H1 (cell line): ENCODE measurements at regions not wholly inside any gene's neighbourhood (a gene's known extent, or its start where the extent isn't known, plus 50 kb on each side); places are given as distances from the start of the nearest gene placed in this dataset.
A peak's percentile ranks its signal among the peaks of the same experiment; 100 is the strongest.

Experiments used
- CTCF ChIA-PET: fragments of 300-600 bp; sonication (Branson Sonifier 250); formaldehyde crosslinking; loops from one replicate; lab custom pipeline; 2021; ENCODE audit not compliant: partially characterized antibody; lab: Charles Lee
- POLR2A ChIA-PET: fragments of 300-600 bp; sonication (Branson Sonifier 250); formaldehyde crosslinking; loops from one replicate; lab custom pipeline; 2021; ENCODE audit warnings: inconsistent platforms; ENCODE audit not compliant: partially characterized antibody; lab: Charles Lee
- DNase-seq, 2 experiments: peaks; one replicate each; pipeline versions ENCODE4 v3.0.0 to v3.0.0-alpha.2; 2010 to 2022; ENCODE audit warnings: low spot score in 2 of 2, low read depth in 1 of 2, mixed read lengths in 1 of 2
- FAIRE-seq: peaks from 2 replicates; lab custom pipeline; 2011; peaks lifted over from hg19 to GRCh38; lab: Jason Lieb, UNC
- H2AFZ ChIP-seq: 2 replicates; pipeline ENCODE4 v1.8.1; 2012; ENCODE audit warnings: low read length, inconsistent platforms
- H2AK5ac ChIP-seq: 2 replicates; pipeline ENCODE4 v1.6.1; 2013; ENCODE audit warnings: low read depth, low read length
- H2BK120ac ChIP-seq: replicated peaks from 2 replicates; pipeline ENCODE3; 2013; ENCODE audit warnings: low read depth, low read length, inconsistent platforms
- H2BK12ac ChIP-seq: 2 replicates; pipeline ENCODE4 v1.6.1; 2013; ENCODE audit warnings: low read depth, low read length
- H2BK15ac ChIP-seq: 2 replicates; pipeline ENCODE4 v1.6.1; 2013; ENCODE audit warnings: low read length
- H2BK20ac ChIP-seq: 2 replicates; pipeline ENCODE4 v1.6.1; 2013; ENCODE audit warnings: low read length
- H2BK5ac ChIP-seq: 2 replicates; pipeline ENCODE4 v1.6.1; 2013; ENCODE audit warnings: low read depth, low read length
- H3K14ac ChIP-seq: 2 replicates; pipeline ENCODE4 v1.6.1; 2013; ENCODE audit warnings: inconsistent platforms; ENCODE audit not compliant: insufficient read length
- H3K18ac ChIP-seq: 2 replicates; pipeline ENCODE4 v1.6.1; 2013; ENCODE audit warnings: low read length; ENCODE audit errors: extremely low read depth
- H3K23ac ChIP-seq: 2 replicates; pipeline ENCODE4 v1.6.1; 2013; ENCODE audit warnings: inconsistent platforms; ENCODE audit not compliant: insufficient read length
- H3K23me2 ChIP-seq: 2 replicates; pipeline ENCODE4 v1.6.1; 2013; ENCODE audit warnings: low read depth, low read length
- H3K27ac ChIP-seq: 2 replicates; pipeline ENCODE4 v1.6.1; 2011; ENCODE audit warnings: low read depth, low read length, inconsistent platforms
- H3K27me3 ChIP-seq, 4 experiments: replicated peaks in 1 of 4; 1 replicate in 1 of 4; 2 replicates in 3 of 4; pipeline versions ENCODE4 v1.6.1 to v1.8.1; 2011 to 2013; ENCODE audit warnings: low read length in 3 of 4, mild to moderate bottlenecking in 3 of 4, inconsistent platforms in 2 of 4, mixed read lengths in 2 of 4, moderate library complexity in 1 of 4; ENCODE audit not compliant: control insufficient read depth in 3 of 4, insufficient read depth in 3 of 4; ENCODE audit errors: extremely low read depth in 1 of 4
- H3K36me3 ChIP-seq, 4 experiments: 2 replicates each; pipeline versions ENCODE4 v1.6.1 to v1.8.1; 2011 to 2013; ENCODE audit warnings: mild to moderate bottlenecking in 4 of 4, low read length in 3 of 4, moderate library complexity in 2 of 4, control low read depth in 1 of 4, inconsistent platforms in 1 of 4; ENCODE audit not compliant: insufficient read depth in 4 of 4, control insufficient read depth in 2 of 4
- H3K4ac ChIP-seq: replicated peaks from 2 replicates; pipeline ENCODE3; 2013; ENCODE audit warnings: low read length, low read depth, mixed read lengths, inconsistent platforms; ENCODE audit not compliant: insufficient read length
- H3K4me1 ChIP-seq, 4 experiments: replicated peaks in 1 of 4; 1 replicate in 1 of 4; 2 replicates in 3 of 4; pipeline versions ENCODE4 v1.6.1 to v1.8.1; 2011 to 2013; ENCODE audit warnings: low read length in 3 of 4, inconsistent platforms in 2 of 4, mixed read lengths in 1 of 4; ENCODE audit not compliant: insufficient read depth in 4 of 4, control insufficient read depth in 3 of 4
- H3K4me2 ChIP-seq, 2 experiments: 2 replicates each; pipeline versions ENCODE4 v1.6.1 to v1.8.1; 2011 to 2013; ENCODE audit warnings: low read depth in 2 of 2, low read length in 2 of 2, control low read depth in 1 of 2, inconsistent platforms in 1 of 2, mild to moderate bottlenecking in 1 of 2; ENCODE audit not compliant: insufficient read depth in 1 of 2
- H3K4me3 ChIP-seq, 4 experiments: fragments of 200-600, 300-600 bp in 1 of 4; sonication (generic), shearing (Covaris generic), sonication (Bioruptor Twin) in 1 of 4; 2 replicates each; pipeline versions ENCODE4 v1.5.1 to v1.8.1; 2011 to 2016; ENCODE audit warnings: low read length in 4 of 4, low read depth in 3 of 4, control low read depth in 2 of 4, inconsistent platforms in 2 of 4, mild to moderate bottlenecking in 2 of 4, mixed read lengths in 1 of 4, moderate library complexity in 1 of 4; ENCODE audit not compliant: insufficient read depth in 2 of 4; ENCODE audit errors: extremely low read depth in 1 of 4
- H3K56ac ChIP-seq: replicated peaks from 2 replicates; pipeline ENCODE3; 2013; ENCODE audit warnings: low read depth, mild to moderate bottlenecking, mixed read lengths, low read length, inconsistent platforms; ENCODE audit not compliant: insufficient read length
- H3K79me1 ChIP-seq: 2 replicates; pipeline ENCODE4 v1.6.1; 2013; ENCODE audit warnings: low read depth, low read length, control low read depth
- H3K79me2 ChIP-seq, 2 experiments: 2 replicates each; pipeline versions ENCODE4 v1.6.1 to v1.8.1; 2012 to 2013; ENCODE audit warnings: low read length in 2 of 2, mild to moderate bottlenecking in 2 of 2, inconsistent platforms in 1 of 2; ENCODE audit not compliant: insufficient read depth in 2 of 2, control insufficient read depth in 1 of 2
- H3K9ac ChIP-seq, 4 experiments: replicated peaks in 1 of 4; 1 replicate in 1 of 4; 2 replicates in 3 of 4; pipeline versions ENCODE4 v1.6.1 to v1.8.1; 2011 to 2013; ENCODE audit warnings: low read depth in 3 of 4, low read length in 3 of 4, control low read depth in 2 of 4, mild to moderate bottlenecking in 2 of 4, moderate library complexity in 2 of 4, inconsistent platforms in 1 of 4; ENCODE audit errors: extremely low read depth in 1 of 4
- H3K9me3 ChIP-seq, 2 experiments: 2 replicates each; pipeline versions ENCODE4 v1.6.1 to v1.8.1; 2012 to 2013; ENCODE audit warnings: mild to moderate bottlenecking in 2 of 2, moderate library complexity in 2 of 2, control low read depth in 1 of 2, inconsistent platforms in 1 of 2, low read depth in 1 of 2, low read length in 1 of 2, mixed read lengths in 1 of 2; ENCODE audit not compliant: insufficient read depth in 2 of 2
- H4K20me1 ChIP-seq, 2 experiments: replicated peaks in 1 of 2; 2 replicates each; pipeline versions ENCODE3 to v1.8.1; 2011 to 2013; ENCODE audit warnings: inconsistent platforms in 2 of 2, low read length in 2 of 2, mild to moderate bottlenecking in 1 of 2; ENCODE audit not compliant: insufficient read depth in 2 of 2, control insufficient read depth in 1 of 2
- H4K5ac ChIP-seq: 2 replicates; pipeline ENCODE4 v1.6.1; 2013; ENCODE audit warnings: low read length, low read depth, mixed read lengths, inconsistent platforms; ENCODE audit not compliant: insufficient read length
- H4K8ac ChIP-seq: 2 replicates; pipeline ENCODE4 v1.8.0; 2013; ENCODE audit warnings: mild to moderate bottlenecking, moderate library complexity, low read length, inconsistent platforms; ENCODE audit not compliant: insufficient read depth; ENCODE audit errors: extremely low read depth
- H4K91ac ChIP-seq: replicated peaks from 2 replicates; pipeline ENCODE3; 2013; ENCODE audit warnings: low read length, mixed read lengths, inconsistent platforms; ENCODE audit not compliant: insufficient read length
- BCL11A ChIP-seq, 2 experiments: IDR thresholded peaks; one replicate each; pipeline ENCODE4 v1.6.1; 2011; ENCODE audit warnings: low read depth in 2 of 2, low read length in 2 of 2, mild to moderate bottlenecking in 2 of 2
- BRCA1 ChIP-seq: IDR thresholded peaks from 2 replicates; pipeline ENCODE4 v1.6.1; 2012; ENCODE audit warnings: low read depth, low read length, improper control_type of control experiment
- RAD21 ChIP-seq, 2 experiments: IDR thresholded peaks in 1 of 2; conservative IDR thresholded peaks in 1 of 2; 2 replicates each; pipeline ENCODE4 v1.6.1; 2011; ENCODE audit warnings: low read depth in 2 of 2, low read length in 2 of 2, improper control_type of control experiment in 1 of 2, inconsistent platforms in 1 of 2, mild to moderate bottlenecking in 1 of 2, moderate library complexity in 1 of 2
- SIN3A ChIP-seq, 2 experiments: IDR thresholded peaks in 1 of 2; conservative IDR thresholded peaks in 1 of 2; 2 replicates each; pipeline ENCODE4 v1.6.1; 2011 to 2012; ENCODE audit warnings: low read length in 2 of 2, improper control_type of control experiment in 1 of 2, low read depth in 1 of 2, mild to moderate bottlenecking in 1 of 2
- SIX5 ChIP-seq: IDR thresholded peaks from 2 replicates; pipeline ENCODE4 v1.6.1; 2011; ENCODE audit warnings: mild to moderate bottlenecking, low read depth, low read length
- WGBS, 2 experiments: shearing (Covaris generic) in 1 of 2; methylation state at CpG; one replicate each; pipeline versions ENCODE4 v1.1.6 to v1.1.7; 2013 to 2015; ENCODE audit warnings: low lambda C conversion rate in 2 of 2, mixed read lengths in 2 of 2, inconsistent platforms in 1 of 2, low coverage in 1 of 2, missing lambda C conversion rate in 1 of 2; ENCODE audit not compliant: insufficient replicate concordance in 2 of 2, insufficient coverage in 1 of 2, insufficient read length in 1 of 2; ENCODE audit errors: extremely low coverage in 1 of 2, missing lambda C conversion rate in 1 of 2; 5-methylcytosine and 5-hydroxymethylcytosine counted together

- Histone ChIP-seq H3K4me3 (no peak overlapping the region), H4K91ac (no peak overlapping the region), H2AK5ac (no peak overlapping the region), H4K5ac (no peak overlapping the region), H2BK12ac (no peak overlapping the region), H3K14ac (no peak overlapping the region), H3K9ac (no peak overlapping the region), H3K23me2 (no peaks in the 10 kb centered on the region), H3K27me3 (no peaks in the 10 kb centered on the region)
- POLR2A ChIA-PET, result no interaction called here
- FAIRE-seq, result no peak
- TF ChIP-seq SIN3A (conservative IDR thresholded peaks at IDR 0.05 in 1 of 2, IDR thresholded peaks at IDR 0.05 in 1 of 2; ENCODE audit: low read depth in 1 of 2, low read length in 2 of 2), result peak; percentile 62 to 77; a peak in 2 of 4 replicates
- TF ChIP-seq BRCA1, result no peak
- TF ChIP-seq BCL11A (IDR thresholded peaks at IDR 0.05; ENCODE audit: low read depth in 2 of 2, low read length in 2 of 2), result no peak
- TF ChIP-seq SIX5, result no peak
- 0 out of 4 replicates have a peak, but pooled peaks of 1 of the 2 experiments have one; percentile 3 for TF ChIP-seq RAD21 (IDR thresholded peaks at IDR 0.05 in 1 of 2, conservative IDR thresholded peaks at IDR 0.05 in 1 of 2; ENCODE audit: low read depth in 2 of 2, low read length in 2 of 2)
- TF ChIP-seq, all 59 proteins: peak for 2
- H2BK20ac ChIP-seq, result no peak overlapping the region
- H3K18ac ChIP-seq, result no peak overlapping the region
- H3K56ac ChIP-seq, result no peak overlapping the region
- no peaks in the 10 kb centered on the region for H3K36me3 ChIP-seq
- H3K4ac ChIP-seq, result no peak overlapping the region
- no peaks in the 10 kb centered on the region for H3K79me2 ChIP-seq
- no peak overlapping the region for H3K27ac ChIP-seq
- no peak overlapping the region for H2BK5ac ChIP-seq
- H3K4me1 ChIP-seq, result no peaks in the 10 kb centered on the region
- H3K79me1 ChIP-seq, result no peaks in the 10 kb centered on the region
- no peak overlapping the region for H2BK15ac ChIP-seq
- no peak overlapping the region for H4K8ac ChIP-seq
- no peak overlapping the region for H3K23ac ChIP-seq
- no peak overlapping the region for H2BK120ac ChIP-seq
- no peak overlapping the region for H3K4me2 ChIP-seq
- no peak overlapping the region for H2AFZ ChIP-seq
- H3K9me3 ChIP-seq, result no peaks in the 10 kb centered on the region
- DNase-seq, result peak in 1 of 2 experiments; percentile 59
- 70% methylated on average over 3 of the region's 5 CpGs; no CpG with 5 or more reads in 1 of the 2 experiments for WGBS, 2 experiments
- CTCF ChIA-PET, result interaction anchor here (0.7 kb wide), 1 partner anchor 385 kb away, joined by 3 read pairs; no protein-coding TSS in a partner anchor
- no peaks in the 10 kb centered on the region for H4K20me1 ChIP-seq
Observed at GRCh38 chr18:73908323-73908722, 239.3 kb downstream of the FBXO15 start.
